Lung microvascular endothelial cell (primary cell): ENCODE measurements at regions not wholly inside any gene's neighbourhood (a gene's known extent, or its start where the extent isn't known, plus 50 kb on each side); places are given as distances from the start of the nearest gene placed in this dataset.

Experiments
- DNase-seq, 2 donors: peaks; one replicate each; pipeline versions ENCODE4 v3.0.0 to v3.0.0-alpha.2; 2010; ENCODE audit warnings: low read depth in 2 of 2

DNA sequence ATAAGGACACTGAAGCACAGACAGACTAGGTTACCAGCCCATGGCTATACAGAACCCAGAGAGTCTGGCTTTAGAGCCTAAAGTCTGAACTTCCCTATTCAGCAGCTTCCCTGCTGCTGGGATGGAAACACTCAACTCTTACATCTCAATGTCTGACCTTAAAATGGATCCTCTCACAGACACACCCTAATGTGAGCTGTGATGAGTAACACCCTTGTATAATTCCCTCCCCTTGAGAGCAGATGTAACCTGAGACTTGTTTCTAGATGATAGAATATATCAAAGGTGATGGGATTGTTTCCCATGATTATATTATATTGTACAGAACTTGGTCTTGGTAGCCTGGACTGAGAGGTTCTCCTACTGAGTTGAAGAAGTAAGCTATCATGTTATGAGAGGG, 577.1 kb upstream of the KLHL29 start:
- DNase-seq = no peak

- no peak for DNase-seq
Measured at GRCh38 chr2:22810602-22811001, 574.4 kb upstream of the KLHL29 start.

DNA sequence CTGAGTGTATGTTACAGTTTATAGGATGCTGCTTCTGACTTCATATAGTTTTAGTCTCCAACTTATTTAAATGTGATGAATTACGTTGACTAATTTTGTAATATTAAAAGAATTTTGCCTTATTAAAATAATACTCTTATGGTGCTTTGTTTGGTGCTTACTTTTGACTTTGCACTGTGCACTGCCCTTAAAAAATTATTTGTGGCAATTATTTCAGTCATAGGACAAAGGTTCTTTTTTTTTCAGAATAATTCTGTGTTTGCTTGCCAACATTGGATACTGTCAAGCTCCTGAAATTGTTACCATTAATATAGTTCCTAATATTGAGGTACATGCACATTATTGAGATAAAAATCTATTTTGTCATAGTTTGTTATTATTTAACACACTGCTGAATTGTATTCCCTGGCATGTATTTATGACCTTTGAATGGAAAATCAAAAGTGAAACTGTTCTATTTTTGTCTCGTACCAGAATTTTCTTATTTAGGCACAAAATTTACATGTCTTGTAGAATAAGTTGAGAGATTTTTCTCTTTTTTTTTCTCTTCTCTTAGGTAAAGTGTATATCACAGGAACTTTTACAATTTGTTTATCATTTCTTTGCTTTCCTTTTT, 572.8 kb upstream of the KLHL29 start:
- no peak for DNase-seq

GRCh38 chr2:22817197-22817596, 567.8 kb upstream of the KLHL29 start:
- no peak for DNase-seq

DNA sequence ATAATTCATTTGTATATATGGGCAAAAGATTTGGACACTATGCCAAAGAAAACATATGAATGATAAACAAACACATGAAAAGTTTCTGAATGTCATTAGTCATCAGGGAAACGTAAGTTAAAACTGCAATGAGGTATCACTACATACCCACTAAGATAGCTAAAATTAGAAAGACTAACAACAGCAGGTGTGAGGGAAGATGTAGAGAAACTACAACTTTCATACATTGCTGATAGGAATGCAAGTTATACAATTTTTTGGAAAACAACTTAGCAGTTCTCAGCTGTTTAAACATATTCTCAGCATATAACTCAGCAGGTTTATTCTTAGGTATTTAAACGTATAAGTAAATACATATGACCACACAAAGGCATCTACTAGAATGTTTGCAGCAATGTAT, 563.5 kb upstream of the KLHL29 start:
- DNase-seq = no peak

GRCh38 chr2:22822835-22823234, 562.1 kb upstream of the KLHL29 start:
- no peak for DNase-seq

GRCh38 chr2:22824618-22825017, 560.4 kb upstream of the KLHL29 start:
- no peak for DNase-seq

- no peak for DNase-seq
Measured at GRCh38 chr2:22826703-22827102, 558.3 kb upstream of the KLHL29 start.

DNA sequence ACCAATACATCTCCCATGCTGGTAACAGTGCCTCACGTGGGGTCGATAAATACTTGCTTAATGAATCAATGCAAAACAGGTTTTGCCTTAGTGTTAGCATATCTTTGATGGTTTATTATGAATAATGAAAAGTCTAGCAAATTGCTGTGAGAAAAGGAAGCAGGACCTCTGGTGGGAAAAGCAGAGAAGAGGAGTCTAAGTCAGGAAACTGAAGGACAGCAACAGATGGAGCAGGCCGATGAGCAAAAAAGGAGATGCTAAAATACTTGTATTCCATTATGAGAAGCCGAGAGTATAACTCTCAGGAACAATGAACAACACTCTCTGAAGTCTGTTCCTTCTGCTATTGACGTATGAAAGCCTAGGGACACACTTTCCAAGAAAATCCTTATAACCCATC, 555.2 kb upstream of the KLHL29 start:
- no peak for DNase-seq

DNA sequence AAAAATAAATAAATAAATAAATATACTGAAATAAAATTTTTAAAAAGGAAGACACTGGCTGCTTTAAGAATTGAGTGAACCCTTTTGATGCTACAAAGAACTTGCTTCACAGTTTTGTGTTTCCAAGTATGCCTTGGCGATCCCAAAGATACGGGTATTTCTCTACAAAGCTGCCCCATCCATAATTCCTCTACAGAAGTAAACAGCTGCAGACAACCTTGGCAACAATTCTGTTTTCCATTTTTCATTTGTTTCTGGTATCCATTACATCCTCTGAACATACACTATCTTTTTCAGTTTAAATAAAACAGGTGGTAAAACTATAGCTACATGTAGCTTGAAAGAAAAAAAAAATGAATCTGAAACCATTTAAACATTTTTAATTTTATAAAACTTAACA, 552.8 kb upstream of the KLHL29 start:
- no peak for DNase-seq

DNA sequence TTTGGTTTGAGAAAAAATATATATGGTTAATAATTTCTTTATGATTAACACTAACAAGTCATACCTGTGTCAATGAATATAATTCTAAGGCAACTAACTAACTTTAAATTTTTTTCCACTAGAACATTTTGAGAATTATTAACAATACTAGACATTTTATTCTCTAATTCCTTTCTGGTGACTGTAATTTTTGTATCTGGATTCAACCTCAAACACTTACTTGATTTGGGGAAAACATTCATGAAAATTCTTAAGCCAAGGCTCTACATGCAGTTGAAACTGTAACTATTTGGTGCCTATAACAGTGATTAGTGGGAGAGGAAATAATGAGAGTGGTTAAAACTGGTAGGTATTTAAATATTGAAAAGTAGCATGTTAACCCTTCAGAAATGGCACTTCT, 546.5 kb upstream of the KLHL29 start:
- DNase-seq = no peak

DNA sequence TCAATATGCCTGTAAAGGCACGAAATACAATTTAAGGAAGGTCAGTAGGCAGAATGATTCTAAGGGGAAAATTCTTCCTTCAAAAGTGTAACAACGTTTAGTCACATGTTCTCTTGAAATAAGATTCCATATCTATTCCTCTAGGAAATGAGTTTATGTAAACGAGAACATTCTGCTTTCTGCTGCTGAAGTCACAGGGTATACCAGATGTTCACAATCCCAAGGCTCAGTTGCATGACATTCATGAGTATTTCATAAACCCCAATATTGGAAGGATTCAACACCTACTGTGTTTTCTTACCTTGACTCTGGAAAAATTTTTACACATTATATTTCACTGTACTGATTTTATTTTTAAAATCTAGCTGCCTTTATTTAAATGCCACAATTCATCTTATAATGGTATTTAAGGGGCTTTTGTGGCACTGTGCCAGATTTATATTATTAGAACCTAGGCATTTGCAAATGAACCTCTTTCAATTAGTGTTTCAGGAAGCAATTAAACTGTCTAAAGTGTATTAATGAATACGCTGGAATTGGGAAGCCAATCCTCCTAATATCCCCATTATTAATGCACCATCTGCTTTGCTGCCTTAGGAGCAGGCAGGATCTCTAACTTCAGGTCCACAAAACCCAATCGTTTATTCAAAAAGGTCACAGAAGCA, 542.6 kb upstream of the KLHL29 start:
- no peak for DNase-seq

DNA sequence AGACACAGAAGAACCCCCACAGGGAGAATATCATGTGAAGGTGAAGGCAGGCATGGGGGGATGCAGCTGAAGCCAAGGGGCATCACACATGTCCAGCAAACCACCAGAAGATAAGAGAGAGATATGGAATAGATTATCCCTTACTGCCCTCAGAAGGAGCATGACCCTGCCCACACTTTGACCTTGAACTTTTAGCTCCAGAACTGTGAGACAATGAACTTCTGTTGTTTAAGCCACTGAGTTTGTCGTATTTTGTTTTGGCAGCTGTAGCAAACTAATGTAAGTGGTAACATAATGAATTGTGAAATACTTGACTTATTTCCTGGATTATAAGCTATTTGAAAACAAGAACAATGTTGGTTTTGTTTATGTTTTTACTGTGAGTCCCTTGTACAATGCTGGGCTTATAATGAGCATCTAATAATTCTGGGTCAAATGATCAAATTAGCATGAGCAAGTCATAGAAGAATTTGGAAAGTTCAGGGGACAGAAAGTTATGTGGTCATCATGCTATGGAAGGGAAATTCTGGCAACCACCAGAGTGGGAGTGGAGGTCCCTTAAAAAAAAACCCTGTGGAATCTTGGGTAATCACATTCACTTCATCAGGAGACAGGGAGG, 541.0 kb upstream of the KLHL29 start:
- no peak for DNase-seq

- DNase-seq = no peak
Measured at GRCh38 chr2:22850310-22850709, 534.7 kb upstream of the KLHL29 start.

DNA sequence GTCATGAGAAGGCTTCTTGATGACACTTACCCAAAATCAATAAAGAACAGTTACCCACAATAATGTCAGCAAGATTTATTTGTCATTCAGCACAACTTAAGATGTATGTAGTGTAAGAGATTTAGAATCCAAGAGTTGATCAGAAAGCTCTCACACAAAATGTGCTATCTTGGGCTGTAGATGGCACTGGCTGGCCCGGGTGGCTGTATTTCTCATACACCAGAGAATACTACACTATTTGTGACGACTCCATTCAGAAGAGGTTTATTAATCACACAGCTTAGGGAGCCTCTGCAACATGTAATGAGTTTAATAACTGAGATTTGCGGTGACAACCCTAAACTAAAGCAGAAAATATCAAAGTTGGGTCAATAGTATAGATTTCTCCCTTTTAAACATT, 530.4 kb upstream of the KLHL29 start:
- no peak for DNase-seq

GRCh38 chr2:22855081-22855480, 529.9 kb upstream of the KLHL29 start:
- DNase-seq = no peak

- DNase-seq = no peak
Measured at GRCh38 chr2:22855761-22856184, 529.2 kb upstream of the KLHL29 start.

DNA sequence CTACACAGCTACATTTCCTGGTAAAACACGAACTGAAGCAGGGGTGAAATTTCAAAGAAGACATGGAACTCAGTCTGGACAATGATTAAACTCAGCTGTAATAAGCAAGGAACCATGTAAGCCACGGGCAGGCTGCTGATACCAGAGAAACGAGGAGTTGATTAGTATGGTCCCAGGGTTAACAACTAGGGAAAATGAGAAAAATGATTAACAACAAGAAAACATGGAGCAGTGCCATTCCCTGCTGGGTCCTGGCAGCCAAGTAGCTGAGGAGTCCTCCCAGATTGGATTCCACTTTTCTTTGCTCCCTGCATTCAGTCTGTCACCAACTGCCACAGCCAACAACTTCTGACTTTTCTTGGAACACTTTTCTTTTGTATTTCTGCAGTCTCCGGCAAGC, 517.0 kb upstream of the KLHL29 start:
- DNase-seq = no peak

- no peak for DNase-seq
Measured at GRCh38 chr2:22878121-22878520, 506.9 kb upstream of the KLHL29 start.

DNA sequence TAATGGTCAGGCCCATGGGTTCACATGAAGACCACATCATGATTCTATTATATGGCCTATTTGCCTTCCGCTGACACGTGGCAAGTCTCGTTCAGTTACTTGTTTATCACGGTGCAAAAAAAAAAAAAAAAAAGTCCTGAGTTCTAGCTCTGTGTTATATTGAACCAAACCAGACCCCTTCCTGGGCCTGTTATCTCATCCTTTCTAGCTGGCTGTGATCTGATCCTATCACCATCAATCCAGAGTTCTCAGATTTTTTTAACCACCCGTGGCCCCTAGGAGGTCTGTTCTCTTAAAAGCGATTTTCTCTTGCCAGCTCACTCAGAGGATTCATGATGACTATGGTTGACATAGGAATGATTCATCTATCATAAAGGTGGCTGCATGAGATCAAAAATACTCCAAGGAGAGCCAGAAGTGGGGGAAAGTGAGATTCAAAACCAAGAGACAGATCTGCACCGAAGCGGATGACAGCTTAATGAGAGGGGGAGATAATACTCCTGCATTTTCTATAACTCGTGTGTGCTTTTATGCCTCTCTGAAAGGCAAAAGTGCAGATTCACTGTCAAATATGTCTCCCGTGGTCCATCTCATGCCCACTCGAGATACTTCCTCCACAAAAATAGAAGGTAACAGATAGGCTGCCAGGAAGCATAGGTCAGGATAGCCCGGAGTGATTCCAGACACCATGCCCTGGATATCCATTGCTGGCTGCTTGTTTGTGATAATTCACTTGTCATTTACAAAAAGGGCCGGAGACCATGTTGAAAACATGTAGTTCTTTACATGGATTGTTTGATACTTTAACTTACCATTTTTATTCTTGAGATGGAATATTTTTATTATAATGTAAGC, 505.7 kb upstream of the KLHL29 start:
- DNase-seq = no peak

DNA sequence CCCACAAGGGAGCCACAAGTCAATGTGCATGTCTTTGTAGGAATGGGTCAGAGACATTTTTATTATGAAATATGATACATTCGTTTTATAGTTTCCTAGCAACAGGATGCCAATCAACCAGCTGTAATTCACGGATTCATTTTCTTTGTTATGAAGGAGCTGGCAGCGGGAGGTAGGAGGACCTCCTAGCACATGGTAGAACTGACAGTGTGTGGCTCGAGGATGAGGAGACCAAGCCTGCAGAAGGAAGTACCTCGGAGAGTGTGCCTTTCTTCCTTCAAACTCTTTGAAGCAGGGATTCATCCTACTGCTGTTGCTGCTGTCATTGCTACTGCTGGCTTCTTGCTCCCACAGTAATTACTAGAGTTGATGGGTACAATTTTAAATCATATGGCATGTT, 504.8 kb upstream of the KLHL29 start:
- DNase-seq = no peak

DNA sequence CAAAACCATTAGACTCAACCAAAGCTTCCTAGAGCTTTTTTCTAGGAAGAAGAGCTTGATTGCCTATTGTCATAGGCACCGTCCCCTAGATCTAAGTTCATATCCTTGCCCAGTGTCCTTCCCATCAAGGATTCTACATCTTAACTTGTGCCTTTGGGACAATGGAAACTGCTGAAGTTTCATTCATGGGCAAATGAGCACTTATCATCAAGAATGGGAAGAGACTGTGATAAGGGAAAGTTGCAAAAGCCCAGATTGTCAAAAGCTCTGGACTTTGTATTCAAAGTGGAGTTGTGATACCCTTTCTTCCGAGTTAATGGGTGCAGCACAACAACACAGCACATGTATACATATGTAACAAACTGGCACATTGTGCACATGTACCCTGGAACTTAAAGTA, 503.0 kb upstream of the KLHL29 start:
- no peak for DNase-seq
